Endothelial cell of umbilical vein (primary cell): ENCODE measurements at regions not wholly inside any gene's neighbourhood (a gene's known extent, or its start where the extent isn't known, plus 50 kb on each side); places are given as distances from the start of the nearest gene placed in this dataset.

Source experiments
- BruUV-seq: library from RNA; stranded (reverse); fragments of 400-500 nt; replicated peaks from 2 replicates; lab custom pipeline; 2021; lab: Mats Ljungman, UMichigan
- CTCF ChIA-PET: fragments of 300-600, 350-600 bp; sonication (Branson Sonifier 250); formaldehyde crosslinking; loops from one replicate; lab custom pipeline; 2021; ENCODE audit warnings: antibody characterized with exemption, inconsistent platforms; lab: Charles Lee
- POLR2A ChIA-PET: fragments of 300-600, 350-600 bp; sonication (Branson Sonifier 250); formaldehyde crosslinking; loops from one replicate; lab custom pipeline; 2021; ENCODE audit warnings: antibody characterized with exemption, inconsistent platforms; lab: Charles Lee
- DNase-seq: peaks from one replicate; pipeline ENCODE4 v3.0.0-alpha.2; 2011; ENCODE audit warnings: low read depth, low spot score
- FAIRE-seq: peaks from 2 replicates; lab custom pipeline; 2011; peaks lifted over from hg19 to GRCh38; lab: Jason Lieb, UNC
- H2AFZ ChIP-seq: 2 replicates; pipeline ENCODE4 v1.6.0; 2012; ENCODE audit warnings: low read depth, low read length, control low read depth, inconsistent platforms
- H3K27ac ChIP-seq: 2 replicates; pipeline ENCODE4 v1.5.1; 2011; ENCODE audit warnings: low read depth, mild to moderate bottlenecking, control low read depth, low read length, moderate library complexity; ENCODE audit not compliant: insufficient read depth
- H3K27me3 ChIP-seq, 2 experiments: 2 replicates each; pipeline versions ENCODE4 v1.6.0 to v1.6.1; 2011; ENCODE audit warnings: low read length in 2 of 2, mixed read lengths in 1 of 2; ENCODE audit not compliant: control insufficient read depth in 2 of 2, insufficient read depth in 2 of 2
- H3K36me3 ChIP-seq, 2 experiments: 2 replicates in 1 of 2; 3 replicates in 1 of 2; pipeline ENCODE4 v1.5.1; 2011; ENCODE audit warnings: low read length in 2 of 2, mild to moderate bottlenecking in 1 of 2, moderate library complexity in 1 of 2; ENCODE audit not compliant: control insufficient read depth in 2 of 2, insufficient read depth in 2 of 2; ENCODE audit errors: extremely low read depth in 1 of 2
- H3K4me1 ChIP-seq: 3 replicates; pipeline ENCODE4 v1.5.1; 2011; ENCODE audit warnings: mild to moderate bottlenecking, low read length; ENCODE audit not compliant: control insufficient read depth, insufficient read depth; ENCODE audit errors: extremely low read depth
- H3K4me2 ChIP-seq: 2 replicates; pipeline ENCODE4 v1.6.1; 2011; ENCODE audit warnings: low read length, control low read depth, mixed read lengths; ENCODE audit not compliant: insufficient read depth
- H3K4me3 ChIP-seq, 3 experiments: fragments of 200-600 bp in 1 of 3; sonication (generic), shearing (Covaris generic) in 1 of 3; replicated peaks in 1 of 3; 2 replicates each; pipeline ENCODE4 v1.5.1; 2011 to 2016; ENCODE audit warnings: control low read depth in 3 of 3, low read length in 3 of 3, mild to moderate bottlenecking in 2 of 3, inconsistent platforms in 1 of 3, low read depth in 1 of 3, moderate library complexity in 1 of 3; ENCODE audit not compliant: insufficient read depth in 1 of 3
- H3K79me2 ChIP-seq: 2 replicates; pipeline ENCODE4 v1.6.0; 2012; ENCODE audit warnings: low read length, inconsistent platforms; ENCODE audit not compliant: control insufficient read depth, insufficient read depth
- H3K9ac ChIP-seq: replicated peaks from 2 replicates; pipeline ENCODE3; 2011; ENCODE audit warnings: low read length, control low read depth; ENCODE audit not compliant: insufficient read depth; ENCODE audit errors: extremely low read depth
- H3K9me1 ChIP-seq: replicated peaks from 3 replicates; pipeline ENCODE4 v1.6.0; 2011; ENCODE audit warnings: mild to moderate bottlenecking, low read length; ENCODE audit not compliant: control insufficient read depth, insufficient read depth; ENCODE audit errors: extremely low read depth
- H3K9me3 ChIP-seq: replicated peaks from 2 replicates; pipeline ENCODE4 v1.5.1; 2012; ENCODE audit warnings: low read length, inconsistent platforms; ENCODE audit not compliant: control insufficient read depth, insufficient read depth
- H4K20me1 ChIP-seq: replicated peaks from 2 replicates; pipeline ENCODE3; 2011; ENCODE audit warnings: mild to moderate bottlenecking, low read length; ENCODE audit not compliant: control insufficient read depth, insufficient read depth; ENCODE audit errors: extremely low read depth
- CTCF ChIP-seq, 2 donors: IDR thresholded peaks; 1 replicate in 1 of 2; 2 replicates in 1 of 2; pipeline ENCODE4 v1.5.1; 2011; ENCODE audit warnings: low read length in 2 of 2, mild to moderate bottlenecking in 2 of 2, moderate library complexity in 2 of 2, control low read depth in 1 of 2, inconsistent platforms in 1 of 2, low read depth in 1 of 2; ENCODE audit not compliant: insufficient read depth in 1 of 2; ENCODE audit errors: extremely low read depth in 1 of 2
- EZH2 ChIP-seq: IDR thresholded peaks from 2 replicates; pipeline ENCODE4 v1.6.1; 2012; ENCODE audit warnings: borderline replicate concordance, low read depth, mild to moderate bottlenecking, moderate library complexity, low read length, inconsistent platforms; ENCODE audit not compliant: severe bottlenecking
- FOS ChIP-seq: IDR thresholded peaks from 2 replicates; pipeline ENCODE4 v1.6.1; 2011; ENCODE audit warnings: mild to moderate bottlenecking, low read length, moderate library complexity, borderline replicate concordance; ENCODE audit not compliant: insufficient read depth
- GATA2 ChIP-seq: IDR thresholded peaks from 2 replicates; pipeline ENCODE4 v1.7.0; 2011; ENCODE audit warnings: low read depth, mild to moderate bottlenecking, moderate library complexity, mixed read lengths, low read length; ENCODE audit not compliant: insufficient read length, insufficient read depth
- JUN ChIP-seq: IDR thresholded peaks from 2 replicates; pipeline ENCODE4 v1.6.1; 2011; ENCODE audit warnings: borderline replicate concordance, low read depth; ENCODE audit not compliant: insufficient read length, insufficient read depth
- MAX ChIP-seq: IDR thresholded peaks from 2 replicates; pipeline ENCODE4 v1.6.1; 2011; ENCODE audit not compliant: insufficient read depth, insufficient read length
- MYC ChIP-seq: IDR thresholded peaks from one replicate; pipeline ENCODE4 v1.6.1; 2011; ENCODE audit warnings: mild to moderate bottlenecking, low read depth, low read length
- POLR2A ChIP-seq: IDR thresholded peaks from 2 replicates; pipeline ENCODE4 v1.6.1; 2012; ENCODE audit warnings: low read depth, mild to moderate bottlenecking, control low read depth, low read length
- POLR2AphosphoS5 ChIP-seq: IDR thresholded peaks from 2 replicates; pipeline ENCODE4 v1.6.1; 2012; ENCODE audit warnings: low read depth, mild to moderate bottlenecking, control low read depth, low read length, moderate library complexity; ENCODE audit not compliant: insufficient read depth
- dilution Hi-C: fragments of 300-500 bp; cut with MboI; formaldehyde crosslinking; loops from one replicate; pipeline ENCODE4 v1.15.0; 2019; ENCODE audit warnings: low sequenced_read_pairs; ENCODE audit not compliant: extremely low pct_ligation_motif_present
- intact Hi-C: fragments of 100-400 bp; cut with micrococcal nuclease; formaldehyde crosslinking; loops from one replicate; pipeline ENCODE4 v1.10.0; 2022

GRCh38 chr2:210901326-210901725 is 344.9 kb downstream of the CPS1 start:
- no peak for DNase-seq
- dilution Hi-C loops: no loop called here

More at GRCh38 chr2:210901326-210901725, 344.9 kb downstream of the CPS1 start:
- intact Hi-C loops: no loop called here
- Histone ChIP-seq H3K4me3 (no peak overlapping the region), H3K27me3 (no peaks in the 10 kb centered on the region), H3K9me3 (no peaks in the 10 kb centered on the region), H3K4me2 (no peak overlapping the region), H3K27ac (no peak overlapping the region), H3K79me2 (no peaks in the 10 kb centered on the region), H3K9ac (no peak overlapping the region), H3K36me3 (no peaks in the 10 kb centered on the region), H3K4me1 (no peaks in the 10 kb centered on the region), H4K20me1 (no peaks in the 10 kb centered on the region), H2AFZ (no peak overlapping the region), H3K9me1 (no peaks in the 10 kb centered on the region)
- POLR2A ChIA-PET: no interaction called here
- TF ChIP-seq FOS (no peak), GATA2 (no peak), CTCF (IDR thresholded peaks at IDR 0.05; ENCODE audit: extremely low read depth in 1 of 2, insufficient read depth in 1 of 2, low read depth in 1 of 2, low read length in 2 of 2) (no peak), MAX (no peak), EZH2 (no peak), POLR2AphosphoS5 (no peak), JUN (no peak), POLR2A (no peak), MYC (no peak)
- no TSS peak for BruUV-seq
- FAIRE-seq: no peak
- CTCF ChIA-PET: no interaction called here
